CD1c-positive myeloid dendritic cell (primary cell): ENCODE measurements at regions not wholly inside any gene's neighbourhood (a gene's known extent, or its start where the extent isn't known, plus 50 kb on each side); places are given as distances from the start of the nearest gene placed in this dataset.
"Not testable (repeated sequence)": the region's sequence is repeated elsewhere in the genome, so short reads cannot be mapped to it uniquely, and the experiment has no call there.

Experiments
- DNase-seq: peaks from one replicate; pipeline ENCODE4 v3.0.0-alpha.2; 2016; ENCODE audit errors: extremely low spot score

GRCh38 chr5:124126504-124127217 lies 614.7 kb downstream of the CSNK1G3 start:
- DNase-seq: no peak

- no peak for DNase-seq
Observed at GRCh38 chr5:124124711-124125229, 612.8 kb downstream of the CSNK1G3 start.

- DNase-seq: no peak
Observed at GRCh38 chr5:124121198-124121597, 609.2 kb downstream of the CSNK1G3 start.

GRCh38 chr5:124114911-124115310 lies 602.9 kb downstream of the CSNK1G3 start:
- DNase-seq: no peak

GRCh38 chr5:124111886-124112285 lies 599.9 kb downstream of the CSNK1G3 start:
- no peak for DNase-seq

- no peak for DNase-seq
Observed at GRCh38 chr5:124110942-124111341, 599.0 kb downstream of the CSNK1G3 start.

- no peak for DNase-seq
Observed at GRCh38 chr5:124105326-124105725, 593.3 kb downstream of the CSNK1G3 start.

GRCh38 chr5:124104821-124105220 lies 592.8 kb downstream of the CSNK1G3 start:
- DNase-seq: no peak

- no peak for DNase-seq
Observed at GRCh38 chr5:124104344-124104743, 592.4 kb downstream of the CSNK1G3 start.

GRCh38 chr5:124103671-124104070 lies 591.7 kb downstream of the CSNK1G3 start:
- no peak for DNase-seq

GRCh38 chr5:124103056-124103455 lies 591.1 kb downstream of the CSNK1G3 start:
- DNase-seq: not testable (repeated sequence)

GRCh38 chr5:124102486-124102885 lies 590.5 kb downstream of the CSNK1G3 start:
- no peak for DNase-seq

- DNase-seq: no peak
Observed at GRCh38 chr5:124093658-124094057, 581.7 kb downstream of the CSNK1G3 start.

GRCh38 chr5:124090115-124090514 lies 578.1 kb downstream of the CSNK1G3 start:
- no peak for DNase-seq

GRCh38 chr5:124089578-124089977 lies 577.6 kb downstream of the CSNK1G3 start:
- DNase-seq: no peak

- DNase-seq: no peak
Observed at GRCh38 chr5:124088289-124089032, 576.5 kb downstream of the CSNK1G3 start.

- no peak for DNase-seq
Observed at GRCh38 chr5:124087752-124088151, 575.8 kb downstream of the CSNK1G3 start.

GRCh38 chr5:124080256-124080655 lies 568.3 kb downstream of the CSNK1G3 start:
- no peak for DNase-seq

GRCh38 chr5:124079062-124079461 lies 567.1 kb downstream of the CSNK1G3 start:
- DNase-seq: no peak

GRCh38 chr5:124074500-124074899 lies 562.5 kb downstream of the CSNK1G3 start:
- DNase-seq: no peak

GRCh38 chr5:124072570-124072969 lies 560.6 kb downstream of the CSNK1G3 start:
- DNase-seq: no peak

- no peak for DNase-seq
Observed at GRCh38 chr5:124071039-124071438, 559.1 kb downstream of the CSNK1G3 start.

- no peak for DNase-seq
Observed at GRCh38 chr5:124065508-124065907, 553.5 kb downstream of the CSNK1G3 start.
